PC-9 (cell line): ENCODE measurements at regions not wholly inside any gene's neighbourhood (a gene's known extent, or its start where the extent isn't known, plus 50 kb on each side); places are given as distances from the start of the nearest gene placed in this dataset.

ENCODE experiments used
- CTCF ChIP-seq: fragments of 200-600 bp; sonication (generic); conservative IDR thresholded peaks from 2 replicates; pipeline ENCODE4 v1.6.1; 2017; ENCODE audit warnings: mixed run types, antibody characterized with exemption, mild to moderate bottlenecking, moderate library complexity
- EZH2 ChIP-seq: fragments of 200-600 bp; sonication (generic); IDR thresholded peaks from 2 replicates; pipeline ENCODE4 v1.8.0; 2017; ENCODE audit warnings: antibody characterized with exemption, low read depth

GRCh38 chr13:38606699-38607535 lies 80.0 kb upstream of the FREM2 start:
- TF ChIP-seq CTCF (no peak), EZH2 (no peak)
